ENCODE measurements at regions not wholly inside any gene's neighbourhood (a gene's known extent, or its start where the extent isn't known, plus 50 kb on each side); places are given as distances from the start of the nearest gene placed in this dataset.

DNA sequence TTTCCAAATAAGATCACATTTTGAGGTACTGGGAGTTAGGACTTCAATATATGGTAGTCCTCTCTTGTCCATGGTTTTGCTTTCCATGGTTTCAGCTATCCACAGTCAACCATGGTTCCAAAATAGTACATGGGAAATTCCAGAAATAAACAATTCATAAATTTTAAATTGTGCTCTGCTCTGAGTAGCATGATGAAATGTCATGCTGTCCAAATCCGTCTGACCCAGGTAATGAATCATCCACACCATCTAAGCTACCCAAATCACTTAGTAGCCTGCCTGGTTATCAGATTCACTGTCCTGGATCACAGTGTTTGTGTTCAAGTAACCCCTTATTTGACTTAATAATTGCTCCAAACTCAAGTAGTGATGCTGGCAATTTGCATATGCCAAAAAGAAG is 197.9 kb downstream of the TMTC3 start:
- DNase-seq (ENCODE audit: low read depth): peak; percentile 29
- TF ChIP-seq, protein P1, sequence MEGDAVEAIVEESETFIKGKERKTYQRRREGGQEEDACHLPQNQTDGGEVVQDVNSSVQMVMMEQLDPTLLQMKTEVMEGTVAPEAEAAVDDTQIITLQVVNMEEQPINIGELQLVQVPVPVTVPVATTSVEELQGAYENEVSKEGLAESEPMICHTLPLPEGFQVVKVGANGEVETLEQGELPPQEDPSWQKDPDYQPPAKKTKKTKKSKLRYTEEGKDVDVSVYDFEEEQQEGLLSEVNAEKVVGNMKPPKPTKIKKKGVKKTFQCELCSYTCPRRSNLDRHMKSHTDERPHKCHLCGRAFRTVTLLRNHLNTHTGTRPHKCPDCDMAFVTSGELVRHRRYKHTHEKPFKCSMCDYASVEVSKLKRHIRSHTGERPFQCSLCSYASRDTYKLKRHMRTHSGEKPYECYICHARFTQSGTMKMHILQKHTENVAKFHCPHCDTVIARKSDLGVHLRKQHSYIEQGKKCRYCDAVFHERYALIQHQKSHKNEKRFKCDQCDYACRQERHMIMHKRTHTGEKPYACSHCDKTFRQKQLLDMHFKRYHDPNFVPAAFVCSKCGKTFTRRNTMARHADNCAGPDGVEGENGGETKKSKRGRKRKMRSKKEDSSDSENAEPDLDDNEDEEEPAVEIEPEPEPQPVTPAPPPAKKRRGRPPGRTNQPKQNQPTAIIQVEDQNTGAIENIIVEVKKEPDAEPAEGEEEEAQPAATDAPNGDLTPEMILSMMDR (conservative IDR thresholded peaks at IDR 0.05; ENCODE audit: low read length): no peak
- no peak overlapping the region for H3K4me3 ChIP-seq (ENCODE audit: low read length)

DNA sequence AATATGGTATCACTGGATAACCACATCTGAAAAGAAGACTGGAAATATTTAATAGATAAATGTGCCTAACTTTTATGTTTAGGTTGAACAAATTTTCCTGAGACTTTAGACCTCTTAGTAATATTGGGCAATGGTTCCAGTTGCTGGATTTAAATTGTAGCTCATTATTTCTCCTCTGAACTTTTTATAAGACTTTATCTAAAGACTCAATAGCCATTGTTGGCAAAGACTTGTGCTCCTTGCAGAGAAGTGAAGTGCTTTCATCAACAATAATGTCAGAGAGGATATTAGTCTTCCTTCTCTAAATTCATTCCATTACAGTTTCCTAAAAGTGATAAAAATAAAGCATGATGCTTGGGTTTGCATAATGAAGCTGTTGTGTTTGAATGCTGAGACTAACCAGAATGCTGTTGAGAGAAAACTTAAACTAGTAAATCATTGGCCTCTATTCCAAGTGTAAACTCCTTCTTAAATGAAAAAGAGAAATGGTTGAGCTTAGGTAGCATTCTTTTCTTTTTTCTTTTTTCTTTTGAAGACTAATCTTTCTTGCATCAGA is 200.2 kb downstream of the TMTC3 start:
- H3K4me3 ChIP-seq (ENCODE audit: low read length): no peak overlapping the region
- TF ChIP-seq, protein P1 (conservative IDR thresholded peaks at IDR 0.05; ENCODE audit: low read length): no peak
- DNase-seq (ENCODE audit: low read depth): no peak

DNA sequence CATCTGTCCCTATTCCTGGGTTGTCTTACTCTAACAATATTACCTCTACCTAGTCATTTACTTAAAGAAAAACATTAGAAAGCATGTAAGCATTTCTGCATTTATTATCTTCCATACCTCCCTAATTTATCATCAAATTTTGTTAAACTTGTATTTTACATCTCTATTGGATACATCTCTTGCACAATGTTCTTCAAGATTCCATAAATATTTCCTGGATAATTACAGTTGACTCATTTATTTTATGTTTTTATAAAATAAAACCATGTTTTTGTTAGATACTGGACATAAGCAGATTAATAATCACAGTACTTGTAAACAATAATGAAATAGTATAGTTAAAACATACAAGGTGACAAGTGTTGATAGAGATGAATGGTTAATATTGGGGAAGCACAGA is 209.0 kb downstream of the TMTC3 start:
- TF ChIP-seq, protein P1 (conservative IDR thresholded peaks at IDR 0.05; ENCODE audit: low read length): no peak
- no peak overlapping the region for H3K4me3 ChIP-seq (ENCODE audit: low read length)
- peak; percentile 16 for DNase-seq (ENCODE audit: low read depth)

DNA sequence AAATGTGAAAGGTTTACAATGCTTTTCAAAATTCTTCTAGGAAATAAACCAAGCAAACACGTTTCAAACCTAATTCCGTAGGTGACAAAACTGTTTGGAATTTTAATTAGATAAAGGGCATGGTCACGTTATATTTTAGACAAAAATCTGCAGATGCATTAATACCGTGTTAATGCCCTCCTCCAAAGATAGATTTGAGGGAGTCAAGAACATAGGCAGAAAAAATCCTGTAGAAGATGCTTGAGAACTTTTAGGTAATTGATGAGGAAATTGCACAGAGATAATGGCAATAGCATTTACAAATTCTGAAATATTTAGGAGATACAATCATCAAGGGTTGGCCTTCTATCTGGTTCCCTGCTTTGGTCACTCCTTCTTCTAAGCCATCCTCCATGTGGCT is 212.6 kb downstream of the TMTC3 start:
- TF ChIP-seq, protein P1 (conservative IDR thresholded peaks at IDR 0.05; ENCODE audit: low read length): no peak
- DNase-seq (ENCODE audit: low read depth): no peak

DNA sequence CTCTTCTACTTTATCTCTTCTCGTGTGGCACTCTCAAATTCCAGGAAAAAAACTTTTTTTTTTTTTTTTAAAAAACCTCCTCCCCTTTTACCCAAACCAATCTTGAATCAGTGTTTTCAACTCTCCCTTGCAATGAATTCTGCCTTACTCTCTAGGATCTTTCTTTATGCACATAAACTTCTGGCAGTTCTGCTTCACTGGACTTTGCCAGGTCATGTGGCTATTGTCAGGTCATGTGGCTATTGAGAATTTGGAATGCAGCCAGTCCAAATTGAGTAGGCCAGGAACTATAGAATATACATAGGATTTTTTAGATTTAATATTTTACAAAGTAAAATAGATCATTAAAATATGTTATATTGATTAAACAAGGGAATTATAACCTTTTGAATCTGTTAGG is 218.2 kb downstream of the TMTC3 start:
- no peak overlapping the region for H3K4me3 ChIP-seq (ENCODE audit: low read length)
- DNase-seq (ENCODE audit: low read depth): no peak
- TF ChIP-seq, protein P1 (conservative IDR thresholded peaks at IDR 0.05; ENCODE audit: low read length): no peak

More for the DNA sequence above, 212.6 kb downstream of the TMTC3 start:
- H3K4me3 ChIP-seq (ENCODE audit: low read length): no peak overlapping the region

DNA sequence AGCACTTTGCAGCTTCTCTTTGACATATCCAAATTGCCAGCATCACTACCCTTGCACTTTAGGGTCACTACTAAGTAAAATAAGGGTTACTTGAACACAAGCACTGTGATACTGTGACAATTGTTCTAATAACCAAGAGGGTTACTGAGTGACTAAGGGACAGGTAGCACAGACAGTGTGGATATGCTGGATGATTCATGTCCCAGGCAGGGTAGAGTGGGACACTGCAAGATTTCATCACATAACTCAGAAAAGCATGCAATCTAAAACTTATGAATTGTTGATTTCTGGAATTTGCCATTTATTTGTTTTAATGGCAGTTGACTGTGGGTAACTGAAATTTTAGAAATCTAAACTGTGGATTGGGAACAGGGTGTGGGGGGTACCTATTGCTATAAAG is 218.8 kb downstream of the KITLG start:
- no peak overlapping the region for H3K4me3 ChIP-seq (ENCODE audit: low read length)
- peak; percentile 37 for DNase-seq (ENCODE audit: low read depth)
- TF ChIP-seq, protein P1 (conservative IDR thresholded peaks at IDR 0.05; ENCODE audit: low read length): no peak

DNA sequence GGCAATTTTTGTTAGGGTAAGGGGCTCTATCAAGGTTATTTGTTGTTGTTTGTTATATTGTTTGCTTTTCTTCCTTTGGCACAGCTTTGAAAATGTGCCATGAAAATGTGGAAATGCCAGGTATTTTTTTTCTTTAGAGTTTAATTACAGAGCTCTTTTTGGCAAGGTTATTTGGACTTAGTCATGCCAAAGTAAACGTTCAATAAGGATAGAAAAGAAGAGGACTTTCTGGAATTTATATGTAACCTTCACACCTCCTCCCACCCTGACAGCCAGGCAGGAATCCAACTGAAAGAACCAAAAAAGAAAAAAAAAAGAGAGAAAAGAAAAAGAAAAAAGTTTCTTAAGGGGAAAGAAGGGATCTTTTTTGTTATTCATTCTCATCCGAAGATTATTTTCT is 217.8 kb downstream of the KITLG start:
- TF ChIP-seq, protein P1 (conservative IDR thresholded peaks at IDR 0.05; ENCODE audit: low read length): no peak
- no peak overlapping the region for H3K4me3 ChIP-seq (ENCODE audit: low read length)
- peak; percentile 28 for DNase-seq (ENCODE audit: low read depth)
